Sigmoid colon (tissue), 4 donors: ENCODE measurements at regions not wholly inside any gene's neighbourhood (a gene's known extent, or its start where the extent isn't known, plus 50 kb on each side); places are given as distances from the start of the nearest gene placed in this dataset.

Experiments
- EP300 ChIP-seq, 4 donors: sonication (generic); formaldehyde crosslinking; IDR thresholded peaks; one replicate each; pipeline ENCODE4 v1.6.1; 2017; ENCODE audit warnings: antibody characterized with exemption in 4 of 4
- POLR2A ChIP-seq, 2 donors: fragments of 450-650 bp; IDR thresholded peaks; one replicate each; pipeline ENCODE4 v1.6.1; 2016; ENCODE audit warnings: antibody characterized with exemption in 2 of 2, mild to moderate bottlenecking in 2 of 2, moderate library complexity in 2 of 2
- TF ChIP-seq, protein P1 (sequence below), 4 experiments: fragments of 450-650 bp in 3 of 4; fragments of 200-600 bp in 1 of 4; IDR thresholded peaks; one replicate each; pipeline ENCODE4 v1.5.1; 2016 to 2019; ENCODE audit warnings: antibody characterized with exemption in 4 of 4, mild to moderate bottlenecking in 3 of 4, moderate library complexity in 2 of 4

DNA sequence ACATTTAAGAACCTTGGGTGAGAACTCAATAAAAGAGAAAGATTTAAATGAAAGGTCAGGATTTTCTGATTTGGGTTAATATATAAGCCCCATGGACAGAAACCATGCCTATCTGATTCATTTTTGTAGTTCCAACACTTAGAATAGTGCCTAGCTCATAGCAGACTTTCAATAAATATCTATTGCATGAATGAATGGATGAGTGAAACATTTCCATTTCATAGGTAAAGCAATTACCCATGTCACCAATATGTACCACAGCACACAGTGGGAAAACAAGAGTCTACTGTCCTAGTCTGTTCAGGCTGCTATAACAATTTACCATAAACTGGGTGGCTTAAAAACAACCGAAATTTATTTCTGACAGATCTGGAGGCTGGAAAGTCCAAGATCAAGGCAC is 63.9 kb upstream of the PTPN13 start:
- TF ChIP-seq POLR2A (IDR thresholded peaks at IDR 0.05) (no peak), EP300 (IDR thresholded peaks at IDR 0.05) (no peak)
- TF ChIP-seq, protein P1, sequence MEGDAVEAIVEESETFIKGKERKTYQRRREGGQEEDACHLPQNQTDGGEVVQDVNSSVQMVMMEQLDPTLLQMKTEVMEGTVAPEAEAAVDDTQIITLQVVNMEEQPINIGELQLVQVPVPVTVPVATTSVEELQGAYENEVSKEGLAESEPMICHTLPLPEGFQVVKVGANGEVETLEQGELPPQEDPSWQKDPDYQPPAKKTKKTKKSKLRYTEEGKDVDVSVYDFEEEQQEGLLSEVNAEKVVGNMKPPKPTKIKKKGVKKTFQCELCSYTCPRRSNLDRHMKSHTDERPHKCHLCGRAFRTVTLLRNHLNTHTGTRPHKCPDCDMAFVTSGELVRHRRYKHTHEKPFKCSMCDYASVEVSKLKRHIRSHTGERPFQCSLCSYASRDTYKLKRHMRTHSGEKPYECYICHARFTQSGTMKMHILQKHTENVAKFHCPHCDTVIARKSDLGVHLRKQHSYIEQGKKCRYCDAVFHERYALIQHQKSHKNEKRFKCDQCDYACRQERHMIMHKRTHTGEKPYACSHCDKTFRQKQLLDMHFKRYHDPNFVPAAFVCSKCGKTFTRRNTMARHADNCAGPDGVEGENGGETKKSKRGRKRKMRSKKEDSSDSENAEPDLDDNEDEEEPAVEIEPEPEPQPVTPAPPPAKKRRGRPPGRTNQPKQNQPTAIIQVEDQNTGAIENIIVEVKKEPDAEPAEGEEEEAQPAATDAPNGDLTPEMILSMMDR (IDR thresholded peaks at IDR 0.05), result no peak
